Caco-2 (cell line): ENCODE measurements at regions not wholly inside any gene's neighbourhood (a gene's known extent, or its start where the extent isn't known, plus 50 kb on each side); places are given as distances from the start of the nearest gene placed in this dataset.

Experiments
- BruUV-seq: library from RNA; stranded (reverse); fragments of 400-500 nt; replicated peaks from 2 replicates; lab custom pipeline; 2021; lab: Mats Ljungman, UMichigan
- CTCF ChIA-PET: fragments of 300-600 bp; sonication (Branson Sonifier 250); formaldehyde crosslinking; loops from one replicate; lab custom pipeline; 2022; ENCODE audit warnings: antibody characterized with exemption; lab: Charles Lee
- POLR2A ChIA-PET: fragments of 300-600 bp; sonication (Branson Sonifier 250); formaldehyde crosslinking; loops from one replicate; lab custom pipeline; 2022; ENCODE audit warnings: antibody characterized with exemption; lab: Charles Lee
- DNase-seq, 2 experiments: peaks; one replicate each; pipeline versions ENCODE4 v3.0.0 to v3.0.0-alpha.2; 2020 to 2022
- H3K27me3 ChIP-seq: replicated peaks from 2 replicates; pipeline ENCODE4 v1.6.0; 2011; ENCODE audit warnings: low read length; ENCODE audit not compliant: control insufficient read depth, insufficient read depth
- H3K36me3 ChIP-seq: 2 replicates; pipeline ENCODE4 v1.5.1; 2011; ENCODE audit warnings: low read length; ENCODE audit not compliant: control insufficient read depth, insufficient read depth
- H3K4me1 ChIP-seq: fragments of 250-450 bp; sonication (Bioruptor Pico); 2 replicates; pipeline ENCODE4 v1.5.1; 2020; ENCODE audit warnings: mild to moderate bottlenecking
- H3K4me3 ChIP-seq: 2 replicates; pipeline ENCODE4 v1.5.1; 2011; ENCODE audit warnings: low read depth, mild to moderate bottlenecking, control low read depth, low read length
- H3K9me3 ChIP-seq: fragments of 250-450 bp; sonication (Bioruptor Pico); 2 replicates; pipeline ENCODE4 v1.5.1; 2020; ENCODE audit warnings: mild to moderate bottlenecking, moderate library complexity
- H3K27ac Mint-ChIP-seq: one replicate; pipeline ENCODE4 v1.8.0; 2022; ENCODE audit warnings: mixed read lengths; ENCODE audit not compliant: unreplicated experiment
- H3K27me3 Mint-ChIP-seq: one replicate; pipeline ENCODE4 v1.8.0; 2022; ENCODE audit warnings: mixed read lengths; ENCODE audit not compliant: insufficient read depth, unreplicated experiment
- H3K36me3 Mint-ChIP-seq: one replicate; pipeline ENCODE4 v1.8.0; 2022; ENCODE audit warnings: mild to moderate bottlenecking, mixed read lengths; ENCODE audit not compliant: insufficient read depth, unreplicated experiment
- H3K4me1 Mint-ChIP-seq: one replicate; pipeline ENCODE4 v1.8.0; 2022; ENCODE audit warnings: low read depth, mixed read lengths; ENCODE audit not compliant: unreplicated experiment
- H3K4me3 Mint-ChIP-seq: one replicate; pipeline ENCODE4 v1.8.0; 2022; ENCODE audit warnings: mild to moderate bottlenecking, moderate library complexity, mixed read lengths; ENCODE audit not compliant: unreplicated experiment
- H3K9me3 Mint-ChIP-seq: one replicate; pipeline ENCODE4 v1.8.0; 2022; ENCODE audit warnings: mixed read lengths; ENCODE audit not compliant: unreplicated experiment
- CTCF ChIP-seq, 2 experiments: fragments of 200-600 bp in 1 of 2; IDR thresholded peaks; 1 replicate in 1 of 2; 2 replicates in 1 of 2; pipeline versions ENCODE4 v1.5.1 to v1.8.0; 2011 to 2022; ENCODE audit warnings: antibody characterized with exemption in 1 of 2, control low read depth in 1 of 2, inconsistent platforms in 1 of 2, low read depth in 1 of 2, low read length in 1 of 2, mild to moderate bottlenecking in 1 of 2, moderate library complexity in 1 of 2; ENCODE audit not compliant: insufficient read depth in 1 of 2, severe bottlenecking in 1 of 2, unreplicated experiment in 1 of 2
- intact Hi-C: fragments of 100-400 bp; cut with micrococcal nuclease; formaldehyde crosslinking; loops from one replicate; pipeline ENCODE4 v1.10.0; 2022; ENCODE audit not compliant: unreplicated experiment

DNA sequence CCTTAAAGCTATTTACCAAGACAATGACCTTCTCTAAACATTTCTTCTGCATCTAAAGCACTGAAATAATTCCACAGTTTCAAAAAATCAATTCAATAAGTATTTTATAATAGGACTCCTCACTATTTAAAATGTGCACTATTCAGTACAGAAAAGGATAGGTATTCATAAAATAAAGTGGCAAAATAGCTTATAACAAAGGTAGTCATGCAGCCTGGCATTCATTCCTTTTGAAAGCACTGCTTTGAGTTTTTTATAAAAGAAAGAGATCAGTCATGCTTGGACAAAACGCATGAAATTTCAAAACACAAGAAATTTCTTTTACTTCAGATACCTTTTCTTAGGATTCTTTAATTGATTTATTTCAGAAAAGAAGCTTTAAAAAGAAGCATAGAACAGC, 689.7 kb upstream of the PHF14 start:
- no TSS peak for BruUV-seq
- H3K27me3 Mint-ChIP-seq, result no peaks in the 10 kb centered on the region
- DNase-seq, result no peak
- no peak overlapping the region for H3K27ac Mint-ChIP-seq
- Histone ChIP-seq H3K36me3 (no peaks in the 10 kb centered on the region), H3K4me3 (no peak overlapping the region), H3K4me1 (no peaks in the 10 kb centered on the region), H3K9me3 (no peaks in the 10 kb centered on the region; the same call in 1 of the 2 replicates), H3K27me3 (no peaks in the 10 kb centered on the region)
- TF ChIP-seq CTCF (IDR thresholded peaks at IDR 0.05; ENCODE audit: insufficient read depth in 1 of 2, low read depth in 1 of 2, low read length in 1 of 2, severe bottlenecking in 1 of 2, unreplicated experiment in 1 of 2), result no peak
- H3K9me3 Mint-ChIP-seq, result peaks cover 2% of the 10 kb centered on the region
- ChIA-PET CTCF (no interaction called here), POLR2A (no interaction called here)
- intact Hi-C loops, result no loop called here
- no peak overlapping the region for H3K4me3 Mint-ChIP-seq
- H3K36me3 Mint-ChIP-seq, result peaks cover 5% of the 10 kb centered on the region
- H3K4me1 Mint-ChIP-seq, result no peaks in the 10 kb centered on the region

DNA sequence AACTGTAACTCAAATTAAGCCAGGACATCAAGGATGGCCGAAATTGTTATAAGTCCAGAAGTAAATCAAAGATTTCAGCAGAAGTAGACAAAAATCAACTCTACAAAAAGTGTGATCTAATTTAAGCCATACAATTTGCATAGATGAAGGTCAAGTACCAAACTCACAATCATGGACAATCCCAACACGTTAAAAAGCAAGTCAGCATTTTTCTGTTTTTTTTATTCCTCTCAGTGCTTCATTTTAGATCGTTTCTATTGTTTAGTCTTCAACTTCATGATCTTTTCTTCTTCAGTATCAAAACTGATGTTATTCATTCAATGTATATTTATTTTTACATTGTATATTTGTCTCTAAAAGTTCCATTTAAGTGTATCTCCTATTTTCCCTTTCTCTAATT, 674.3 kb upstream of the PHF14 start:
- Mint-ChIP-seq H3K27me3 (no peaks in the 10 kb centered on the region), H3K4me1 (no peaks in the 10 kb centered on the region), H3K36me3 (no peaks in the 10 kb centered on the region), H3K4me3 (no peak overlapping the region), H3K27ac (no peak overlapping the region), H3K9me3 (no peaks in the 10 kb centered on the region)
- ChIA-PET CTCF (no interaction called here), POLR2A (no interaction called here)
- TF ChIP-seq CTCF (IDR thresholded peaks at IDR 0.05; ENCODE audit: insufficient read depth in 1 of 2, low read depth in 1 of 2, low read length in 1 of 2, severe bottlenecking in 1 of 2, unreplicated experiment in 1 of 2), result no peak
- intact Hi-C loops, result no loop called here
- Histone ChIP-seq H3K36me3 (no peaks in the 10 kb centered on the region), H3K4me1 (no peaks in the 10 kb centered on the region), H3K4me3 (no peak overlapping the region), H3K9me3 (no peaks in the 10 kb centered on the region), H3K27me3 (no peaks in the 10 kb centered on the region)
- BruUV-seq, result no TSS peak
- no peak for DNase-seq

- no peak overlapping the region for H3K27ac Mint-ChIP-seq
- H3K4me3 Mint-ChIP-seq, result no peak overlapping the region
- intact Hi-C loops, result no loop called here
- H3K27me3 Mint-ChIP-seq, result no peaks in the 10 kb centered on the region
- H3K4me1 ChIP-seq, result no peaks in the 10 kb centered on the region
- no peaks in the 10 kb centered on the region for H3K27me3 ChIP-seq
- H3K4me1 Mint-ChIP-seq, result no peaks in the 10 kb centered on the region
- POLR2A ChIA-PET, result no interaction called here
- no peak overlapping the region for H3K4me3 ChIP-seq
- H3K36me3 Mint-ChIP-seq, result no peaks in the 10 kb centered on the region
- H3K36me3 ChIP-seq, result no peaks in the 10 kb centered on the region
- no peaks in the 10 kb centered on the region for H3K9me3 ChIP-seq
- H3K9me3 Mint-ChIP-seq, result no peaks in the 10 kb centered on the region
- DNase-seq, result no peak
- no peak for TF ChIP-seq CTCF (IDR thresholded peaks at IDR 0.05; ENCODE audit: insufficient read depth in 1 of 2, low read depth in 1 of 2, low read length in 1 of 2, severe bottlenecking in 1 of 2, unreplicated experiment in 1 of 2)
- no TSS peak for BruUV-seq
- CTCF ChIA-PET, result no interaction called here
Observed at GRCh38 chr7:10300577-10300976, 673.1 kb upstream of the PHF14 start.
